NCI-H460 (cell line): ENCODE measurements at regions not wholly inside any gene's neighbourhood (a gene's known extent, or its start where the extent isn't known, plus 50 kb on each side); places are given as distances from the start of the nearest gene placed in this dataset.
"Not testable (repeated sequence)": the region's sequence is repeated elsewhere in the genome, so short reads cannot be mapped to it uniquely, and the experiment has no call there.

Source experiments
- DNase-seq: peaks from one replicate; pipeline ENCODE4 v3.0.0-alpha.2; 2016; ENCODE audit warnings: low read depth; ENCODE audit errors: extremely low read depth

DNA sequence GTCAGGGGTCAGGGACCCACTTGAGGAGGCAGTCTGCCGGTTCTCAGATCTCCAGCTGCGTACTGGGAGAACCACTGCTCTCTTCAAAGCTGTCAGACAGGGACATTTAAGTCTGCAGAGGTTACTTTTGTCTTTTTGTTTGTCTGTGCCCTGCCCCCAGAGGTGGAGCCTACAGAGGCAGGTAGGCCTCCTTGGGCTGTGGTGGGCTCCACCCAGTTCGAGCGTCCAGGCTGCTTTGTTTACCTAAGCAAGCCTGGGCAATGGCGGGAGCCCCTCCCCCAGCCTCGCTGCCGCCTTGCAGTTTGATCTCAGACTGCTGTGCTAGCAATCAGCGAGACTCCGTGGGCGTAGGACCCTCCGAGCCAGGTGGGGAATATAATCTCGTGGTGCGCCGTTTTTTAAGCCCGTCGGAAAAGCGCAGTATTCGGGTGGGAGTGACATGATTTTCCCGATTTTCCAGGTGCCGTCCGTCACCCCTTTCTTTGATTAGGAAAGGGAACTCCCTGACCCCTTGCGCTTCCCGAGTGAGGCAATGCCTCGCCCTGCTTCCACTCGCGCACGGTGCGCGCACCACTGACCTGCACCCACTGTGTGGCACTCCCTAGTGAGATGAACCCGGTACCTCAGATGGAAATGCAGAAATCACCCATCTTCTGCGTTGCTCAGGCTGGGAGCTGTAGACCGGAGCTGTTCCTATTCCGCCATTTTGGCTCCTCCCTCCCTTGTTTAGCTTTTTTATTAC lies 268.6 kb upstream of the SATB1 start:
- not testable (repeated sequence) for DNase-seq

DNA sequence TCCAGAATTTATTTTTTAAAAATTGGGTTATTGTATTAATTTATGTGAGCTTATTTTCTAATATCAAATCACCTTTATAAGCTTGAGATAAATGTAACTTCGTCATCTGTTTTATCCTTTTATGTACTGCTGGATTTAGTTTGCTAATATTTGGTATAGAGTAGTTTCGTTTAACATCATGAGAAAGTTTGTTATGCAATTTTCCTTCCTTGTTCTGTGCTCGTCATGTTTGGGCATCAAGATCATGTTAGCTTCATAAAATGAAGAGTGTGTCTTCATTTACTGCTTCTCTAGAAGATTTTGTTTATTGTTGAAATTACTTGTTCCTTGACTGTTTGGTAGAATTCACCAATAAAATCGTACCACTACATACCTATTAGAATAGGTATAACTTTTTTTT lies 262.1 kb upstream of the SATB1 start:
- DNase-seq = no peak

DNA sequence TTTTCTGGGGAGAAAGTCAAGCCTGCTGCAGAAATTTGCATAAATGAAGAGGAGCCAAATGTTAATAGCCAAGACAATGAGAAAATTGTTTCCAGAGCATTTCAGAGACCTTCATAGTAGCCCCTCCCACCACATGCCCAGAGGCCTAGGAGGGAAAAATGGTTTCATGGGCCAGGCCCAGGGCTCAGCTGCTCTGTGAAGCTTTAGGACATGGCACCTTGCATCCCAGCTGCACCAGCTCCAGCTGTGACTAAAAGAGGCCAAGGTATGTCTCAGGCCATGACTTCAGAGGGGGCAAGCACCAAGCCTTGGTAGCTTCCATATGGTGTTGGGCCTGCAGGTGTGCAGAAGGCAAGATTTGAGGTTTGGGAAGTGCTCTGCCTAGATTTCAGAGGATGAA lies 258.8 kb upstream of the SATB1 start:
- DNase-seq = no peak

DNA sequence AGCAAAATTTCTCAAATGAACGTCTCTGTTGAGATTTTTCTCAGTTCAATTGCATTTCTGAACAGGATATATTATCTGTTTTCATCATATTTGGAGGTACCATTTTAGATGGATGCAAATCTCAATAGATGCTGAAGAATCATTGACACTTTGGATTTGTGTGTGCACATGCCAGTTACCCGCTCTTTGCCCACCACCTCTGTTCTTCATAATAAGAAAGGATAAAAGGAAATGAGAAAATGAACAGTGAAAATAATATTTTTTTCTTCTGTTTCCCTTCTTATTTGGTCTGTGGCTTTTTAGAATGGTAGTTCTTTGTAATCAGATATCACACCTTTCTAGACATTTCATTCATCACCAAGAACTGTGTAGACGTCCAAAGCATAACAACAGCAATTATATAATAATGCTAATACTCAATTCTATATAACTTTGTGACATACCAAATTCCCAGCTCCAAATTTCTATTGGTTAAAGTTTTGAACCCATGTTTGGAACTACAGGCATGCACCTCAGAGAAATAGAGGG lies 256.7 kb upstream of the SATB1 start:
- no peak for DNase-seq

DNA sequence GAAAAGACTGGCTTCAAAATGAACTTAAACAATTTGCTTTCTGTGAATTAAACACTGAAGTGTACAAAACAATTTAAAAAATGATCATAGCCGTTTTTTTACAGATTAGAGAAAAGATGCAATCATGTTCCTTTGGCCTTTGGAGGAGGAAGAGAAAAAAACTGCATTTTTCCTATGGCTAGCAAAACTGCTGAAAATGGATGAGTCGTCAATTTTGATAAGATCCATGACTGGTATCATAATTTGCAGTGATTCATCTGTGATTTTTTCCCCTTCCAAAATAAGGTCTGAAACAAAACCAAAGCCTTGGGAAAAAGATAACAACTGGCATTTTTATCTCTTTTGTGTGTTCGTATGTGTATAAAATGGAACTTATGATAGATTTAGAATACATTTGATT lies 255.6 kb upstream of the SATB1 start:
- DNase-seq = no peak

DNA sequence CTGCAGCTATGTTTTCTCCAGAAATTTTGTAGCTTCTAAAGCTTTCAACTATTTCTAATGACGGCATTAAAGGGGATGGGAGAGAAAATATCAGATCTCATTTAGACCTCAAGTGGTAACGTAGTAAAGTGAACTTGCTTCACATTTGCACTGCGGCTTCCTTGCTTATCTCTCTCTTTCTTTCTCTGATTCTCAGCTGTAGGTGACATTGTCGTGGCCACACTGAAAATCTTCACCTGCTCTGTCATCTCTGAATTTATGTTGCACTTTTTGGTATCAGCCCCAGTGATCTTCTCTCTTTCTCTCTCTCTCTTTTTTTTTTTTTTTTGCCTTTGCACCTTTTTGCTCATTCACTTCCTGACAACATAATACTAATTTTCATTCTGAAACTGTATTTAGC lies 254.1 kb upstream of the SATB1 start:
- no peak for DNase-seq

DNA sequence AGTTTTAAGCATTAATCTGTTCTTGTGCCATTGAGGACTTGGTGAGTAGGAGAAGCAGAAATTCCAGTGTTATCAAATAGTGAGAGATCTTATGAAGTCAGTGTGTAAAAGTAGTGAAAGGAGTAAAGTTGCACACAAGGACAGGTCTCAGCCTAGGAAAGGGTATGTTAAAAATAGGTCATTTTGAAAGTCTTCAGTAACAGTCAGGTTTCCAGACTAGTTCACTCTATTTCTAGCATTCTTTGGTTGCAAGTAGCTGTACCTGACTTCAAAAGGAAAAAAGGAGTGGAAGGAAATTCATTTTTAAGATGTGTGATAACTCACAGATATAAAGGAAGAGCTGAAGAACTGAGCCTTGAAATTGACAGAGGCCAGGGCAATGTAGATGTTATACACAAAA lies 250.1 kb upstream of the SATB1 start:
- DNase-seq = no peak

DNA sequence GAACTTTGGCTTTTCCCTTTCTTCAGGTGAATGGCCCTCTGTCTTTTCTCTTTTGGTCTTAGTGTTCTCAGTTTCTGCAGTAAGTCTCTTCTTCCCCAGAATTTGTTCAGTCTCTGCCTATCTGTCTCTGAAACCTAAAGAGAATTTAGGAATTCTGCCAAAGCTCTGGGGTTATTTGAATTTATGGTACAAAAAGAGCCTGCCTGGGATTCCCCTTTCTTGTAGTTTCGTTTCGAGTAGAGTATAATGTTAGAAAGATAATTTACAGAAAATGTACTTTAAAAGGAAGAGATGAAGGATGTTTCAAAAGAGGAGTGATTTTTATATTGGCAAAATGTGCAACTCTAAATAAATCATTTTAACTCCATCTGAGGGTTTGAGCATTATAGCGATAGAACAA lies 247.4 kb upstream of the SATB1 start:
- no peak for DNase-seq

DNA sequence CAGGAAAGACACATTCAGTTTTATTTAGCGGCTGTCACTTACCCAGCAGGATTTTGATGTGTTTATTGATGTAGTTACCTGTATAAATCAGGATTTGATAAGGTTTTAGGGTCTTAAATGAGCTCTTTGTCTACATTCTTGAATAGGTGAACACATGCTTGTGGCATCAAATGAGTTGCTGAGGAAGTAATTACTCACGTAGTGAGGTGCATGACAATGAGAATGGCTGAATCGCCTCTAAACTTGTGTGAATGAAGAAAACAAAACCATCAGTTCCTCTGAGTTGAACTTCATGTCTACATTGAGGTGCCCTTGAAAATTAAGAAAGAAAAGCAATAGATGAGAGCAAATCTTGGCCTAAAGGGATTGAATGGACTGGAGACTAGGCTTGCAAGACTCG lies 245.6 kb upstream of the SATB1 start:
- no peak for DNase-seq

DNA sequence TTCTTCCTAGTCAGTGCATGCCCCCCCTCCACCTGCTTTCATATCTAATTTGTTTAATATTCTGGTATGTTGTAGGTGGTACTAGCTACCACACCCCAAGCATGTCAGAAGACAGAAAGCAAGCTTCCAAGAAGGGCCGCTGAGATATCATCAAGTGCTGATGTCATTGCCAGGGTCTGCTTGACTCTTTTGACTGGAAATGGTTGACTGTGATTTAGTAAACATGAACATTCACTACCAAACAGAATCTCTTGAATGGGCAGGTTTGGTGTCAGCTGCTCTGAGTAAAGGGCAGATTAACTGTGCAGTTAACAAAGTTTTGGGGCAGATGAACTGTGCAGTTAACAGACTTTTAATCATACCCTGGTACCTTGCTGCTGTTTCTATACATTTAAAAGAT lies 244.2 kb upstream of the SATB1 start:
- no peak for DNase-seq

DNA sequence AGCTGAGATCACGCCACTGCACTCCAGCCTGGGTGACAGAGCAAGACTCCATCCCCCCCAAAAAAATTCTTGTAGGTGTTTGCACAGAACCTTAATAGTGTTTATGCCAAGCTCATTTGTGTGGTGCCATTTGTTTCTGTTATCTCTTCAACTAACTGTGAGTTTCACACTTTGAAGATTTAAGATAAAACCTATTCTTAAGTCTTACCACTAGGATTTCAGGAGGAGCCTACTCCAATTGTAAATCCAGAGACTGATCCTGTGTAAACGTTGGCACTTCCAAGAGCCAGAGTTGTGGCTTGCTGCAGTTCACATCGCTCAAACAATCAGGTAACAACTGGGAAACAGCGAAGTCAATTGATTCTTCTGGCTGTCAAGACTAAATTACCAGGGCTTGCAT lies 242.4 kb upstream of the SATB1 start:
- no peak for DNase-seq

DNA sequence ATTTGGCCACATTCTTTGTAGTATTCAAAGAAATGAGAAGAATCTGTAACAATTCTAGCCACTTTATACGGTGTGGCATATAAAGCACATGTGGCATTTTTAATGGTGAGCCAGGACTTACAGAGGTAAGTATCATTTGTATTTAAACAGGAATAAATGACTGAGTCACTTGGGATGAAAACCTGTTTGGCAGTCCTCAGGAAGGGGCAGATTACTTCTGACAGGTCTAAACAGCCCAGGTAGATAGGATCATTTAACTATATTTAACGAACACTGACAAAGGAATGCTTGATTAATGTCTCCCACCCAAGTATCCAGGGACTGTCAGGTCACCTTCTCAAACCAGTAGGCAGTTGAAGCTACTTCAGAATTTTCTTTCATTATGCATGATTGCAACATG lies 241.5 kb upstream of the SATB1 start:
- no peak for DNase-seq

DNA sequence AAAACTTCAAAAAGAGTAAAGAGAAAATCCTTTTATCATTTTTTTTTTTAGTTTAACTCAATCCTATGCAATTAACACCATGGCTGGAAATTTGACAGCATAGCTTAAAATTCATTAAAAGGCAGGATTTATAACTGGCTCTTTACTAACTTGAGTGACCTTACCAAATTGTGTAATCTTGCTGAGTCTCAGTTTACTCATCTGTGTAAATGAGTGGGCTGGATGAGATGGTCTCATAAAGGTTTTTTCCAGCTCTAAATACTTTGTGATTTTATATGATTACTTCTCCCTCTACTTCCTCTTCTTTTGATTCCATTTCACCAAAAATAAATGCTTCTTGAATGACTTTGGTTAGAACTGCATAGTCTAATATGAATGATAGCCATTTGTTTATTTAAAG lies 234.9 kb upstream of the SATB1 start:
- no peak for DNase-seq

DNA sequence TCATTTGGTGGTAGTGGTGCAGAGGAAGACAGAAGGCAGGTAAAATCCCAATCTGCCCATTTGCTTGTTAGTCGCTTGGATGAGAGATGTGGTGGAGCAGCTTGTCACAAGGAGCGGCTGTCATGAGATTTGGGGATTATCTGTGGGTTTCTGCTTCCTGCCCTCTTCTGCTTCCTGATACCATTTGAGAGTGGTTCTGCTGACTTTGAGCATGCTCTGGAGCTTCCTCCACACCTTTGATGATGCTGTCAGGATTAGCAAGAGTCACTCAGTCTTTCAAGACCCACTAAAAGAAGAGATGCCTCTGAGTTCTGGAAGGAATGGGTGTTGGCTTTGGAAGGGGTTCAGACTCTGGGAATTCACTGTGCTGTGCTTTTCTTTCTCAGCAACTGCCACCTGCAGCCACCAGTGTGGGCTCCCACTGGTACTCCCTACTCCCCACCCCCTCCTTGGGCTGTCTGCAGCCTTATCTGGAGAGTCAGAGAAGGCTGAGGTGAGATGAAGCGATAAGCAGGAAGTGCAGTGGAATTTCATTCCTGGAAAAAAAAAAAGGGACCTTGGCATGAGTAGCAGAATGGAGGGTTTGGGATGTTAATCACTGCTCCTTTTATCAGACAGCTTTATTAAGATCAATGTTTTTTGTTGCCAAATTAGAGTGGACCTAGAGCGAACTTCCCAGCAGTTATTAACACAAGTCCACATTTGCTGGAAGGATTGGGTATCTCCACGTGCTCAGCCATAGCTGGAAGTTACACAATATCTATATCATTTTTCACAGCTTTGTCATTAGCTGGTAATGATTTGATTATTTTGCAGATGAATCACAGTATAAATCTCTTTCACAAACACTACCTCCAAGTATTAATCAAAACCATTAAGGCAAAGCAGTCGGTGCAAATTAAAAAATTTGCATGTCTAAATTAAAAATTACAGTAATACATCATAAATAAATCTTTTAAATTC lies 233.0 kb upstream of the SATB1 start:
- DNase-seq = no peak

DNA sequence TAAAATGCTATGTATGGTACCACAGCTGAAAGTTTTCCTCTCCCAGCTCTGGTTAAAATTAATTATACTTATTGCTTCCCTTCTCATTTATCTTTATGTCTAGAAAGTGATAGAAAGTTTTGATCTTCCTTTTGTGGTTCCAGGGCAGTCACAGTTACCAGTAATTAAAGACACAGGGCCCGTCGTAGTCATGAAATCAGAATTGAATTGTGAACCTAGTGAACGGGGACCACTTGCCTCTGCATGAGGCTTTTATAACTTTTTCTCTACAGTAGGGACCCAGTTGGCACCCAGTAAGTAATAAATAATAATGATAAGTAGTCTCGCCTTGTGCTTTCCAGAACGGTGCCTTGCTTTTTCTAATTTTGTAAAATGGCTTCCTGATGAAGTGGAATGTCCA lies 231.7 kb upstream of the SATB1 start:
- DNase-seq = no peak

DNA sequence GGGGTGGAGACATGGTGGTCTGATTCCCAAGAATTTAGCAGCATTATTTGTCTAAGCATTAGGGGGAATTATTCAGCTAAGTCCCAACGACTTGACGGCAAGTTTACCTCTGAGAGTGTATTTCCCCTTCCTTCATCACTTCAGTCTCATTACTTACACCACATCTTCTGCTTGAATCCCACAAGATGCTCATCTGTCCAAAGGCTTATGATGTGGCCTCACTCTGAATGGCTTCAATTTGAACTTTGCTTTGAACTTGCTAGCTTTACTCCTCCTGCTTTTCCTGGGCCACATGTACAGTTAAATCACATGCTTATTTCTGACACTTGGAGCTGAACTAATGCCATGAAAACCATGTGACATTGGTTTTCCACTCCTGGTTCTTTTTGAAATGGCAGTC lies 231.3 kb upstream of the SATB1 start:
- no peak for DNase-seq

DNA sequence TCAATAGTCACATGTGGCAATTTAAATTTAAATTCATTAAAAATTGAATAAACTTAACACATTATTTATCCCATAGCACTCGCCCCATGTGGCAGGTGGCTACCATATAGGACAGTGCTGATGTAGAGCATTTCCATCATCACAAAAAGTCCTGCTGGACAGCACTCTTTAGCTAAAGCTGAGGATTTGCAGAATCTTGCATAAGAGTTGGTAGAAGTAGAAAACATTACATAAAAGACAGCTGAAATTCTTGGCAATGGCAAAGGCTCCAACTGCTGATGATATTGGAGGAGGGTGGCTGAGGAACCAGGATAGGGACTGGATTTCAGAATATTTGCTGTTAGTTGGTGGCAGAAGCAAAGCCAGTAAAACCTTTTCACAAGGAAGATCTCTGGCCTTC lies 230.7 kb upstream of the SATB1 start:
- DNase-seq = no peak

DNA sequence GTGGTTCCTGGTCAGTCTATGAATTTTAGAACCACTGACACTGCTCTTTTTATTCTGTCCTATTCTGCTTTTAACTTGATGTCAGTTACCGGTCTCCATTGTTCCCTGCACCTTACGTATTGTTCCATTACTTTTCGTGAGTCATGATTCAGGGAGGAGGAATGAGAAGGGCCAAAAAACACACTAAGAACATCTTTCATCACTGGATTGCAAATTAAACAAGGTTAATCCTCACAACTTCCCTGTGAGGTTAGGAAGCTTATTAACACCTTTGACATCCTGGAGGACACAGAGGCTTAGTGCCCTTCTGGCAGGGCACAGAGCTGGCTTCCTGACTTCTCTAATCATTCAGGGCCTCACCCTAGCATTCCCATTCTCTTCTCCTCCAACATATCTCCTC lies 227.6 kb upstream of the SATB1 start:
- DNase-seq = no peak

DNA sequence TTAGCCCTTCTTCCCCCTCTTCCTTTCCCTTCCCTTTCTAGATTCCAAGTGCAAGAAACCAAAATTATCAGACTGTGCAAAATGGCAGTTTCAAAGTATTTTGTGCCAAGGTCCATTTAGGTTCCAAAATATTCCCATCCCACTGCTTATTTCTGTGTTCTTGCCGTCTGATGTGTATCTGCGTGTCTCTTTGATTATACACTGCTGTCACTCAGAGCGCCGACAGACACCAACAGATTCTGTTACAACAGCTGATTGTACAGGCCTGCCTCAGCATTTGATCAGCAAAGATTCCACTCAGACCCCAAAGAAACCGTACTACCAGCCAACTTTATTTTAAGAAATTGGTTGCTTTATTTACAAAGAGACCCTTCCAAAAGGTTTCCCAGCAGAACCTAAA lies 225.6 kb upstream of the SATB1 start:
- no peak for DNase-seq

DNA sequence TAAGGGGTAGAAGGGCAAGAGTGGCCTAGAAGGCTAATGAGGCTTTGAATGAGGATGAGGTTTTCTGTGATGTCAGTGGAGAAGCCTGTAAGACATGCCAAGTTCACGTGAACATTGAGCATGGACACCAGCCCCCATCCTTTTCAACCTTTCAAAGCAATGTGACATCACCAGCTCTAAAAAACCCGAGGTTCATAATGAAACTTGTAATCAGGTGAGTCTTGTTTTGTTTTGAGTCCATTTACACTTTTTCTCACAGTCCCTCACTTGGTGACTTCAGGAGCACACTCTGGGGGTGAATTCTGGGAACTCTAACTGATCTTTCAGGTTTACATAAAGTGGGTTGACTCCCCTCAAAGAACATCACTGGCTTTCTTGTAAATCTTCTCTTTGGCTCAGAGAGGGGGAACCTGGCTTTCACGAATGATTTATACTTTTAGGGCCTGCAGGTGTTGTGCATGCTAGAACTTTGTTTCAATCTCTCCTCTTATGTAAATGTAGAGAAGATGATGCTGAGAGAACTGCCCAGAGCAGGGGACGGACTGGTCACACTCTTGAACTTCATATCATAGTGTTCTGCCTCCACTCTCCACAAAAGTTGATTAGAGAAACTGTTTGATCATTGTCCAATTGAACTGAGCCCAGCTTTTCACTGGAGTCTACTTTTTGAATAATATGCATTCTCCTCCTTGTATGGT lies 224.7 kb upstream of the SATB1 start:
- DNase-seq = no peak

DNA sequence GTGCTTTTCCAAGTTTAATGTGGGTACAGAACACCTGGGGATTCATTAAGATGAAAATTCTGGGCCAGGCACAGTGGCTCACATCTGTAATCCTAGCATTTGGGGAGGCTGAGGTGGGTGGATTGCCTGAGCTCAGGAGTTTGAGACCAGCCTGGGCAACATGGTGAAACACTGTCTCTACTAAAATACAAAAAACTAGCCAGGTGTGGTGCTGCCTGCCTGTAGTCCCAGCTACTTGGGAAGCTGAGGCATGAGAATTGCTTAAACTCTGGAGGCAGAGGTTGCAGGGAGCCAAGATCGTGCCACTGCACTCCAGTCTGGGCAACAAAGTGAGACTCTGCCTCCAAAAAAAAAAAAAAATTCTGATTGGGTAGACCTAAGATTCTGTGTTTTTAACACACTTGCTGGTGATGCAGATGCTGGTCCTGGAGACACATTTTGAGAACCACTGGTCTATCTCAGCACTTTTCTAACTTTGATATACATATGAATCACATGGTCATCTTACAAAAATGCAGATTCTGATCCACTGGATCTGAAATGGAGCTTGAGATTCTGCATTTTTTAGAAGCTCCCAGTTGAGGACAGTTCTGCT lies 223.8 kb upstream of the SATB1 start:
- DNase-seq = no peak
